ENCODE measurements at regions not wholly inside any gene's neighbourhood (a gene's known extent, or its start where the extent isn't known, plus 50 kb on each side); places are given as distances from the start of the nearest gene placed in this dataset.

DNA sequence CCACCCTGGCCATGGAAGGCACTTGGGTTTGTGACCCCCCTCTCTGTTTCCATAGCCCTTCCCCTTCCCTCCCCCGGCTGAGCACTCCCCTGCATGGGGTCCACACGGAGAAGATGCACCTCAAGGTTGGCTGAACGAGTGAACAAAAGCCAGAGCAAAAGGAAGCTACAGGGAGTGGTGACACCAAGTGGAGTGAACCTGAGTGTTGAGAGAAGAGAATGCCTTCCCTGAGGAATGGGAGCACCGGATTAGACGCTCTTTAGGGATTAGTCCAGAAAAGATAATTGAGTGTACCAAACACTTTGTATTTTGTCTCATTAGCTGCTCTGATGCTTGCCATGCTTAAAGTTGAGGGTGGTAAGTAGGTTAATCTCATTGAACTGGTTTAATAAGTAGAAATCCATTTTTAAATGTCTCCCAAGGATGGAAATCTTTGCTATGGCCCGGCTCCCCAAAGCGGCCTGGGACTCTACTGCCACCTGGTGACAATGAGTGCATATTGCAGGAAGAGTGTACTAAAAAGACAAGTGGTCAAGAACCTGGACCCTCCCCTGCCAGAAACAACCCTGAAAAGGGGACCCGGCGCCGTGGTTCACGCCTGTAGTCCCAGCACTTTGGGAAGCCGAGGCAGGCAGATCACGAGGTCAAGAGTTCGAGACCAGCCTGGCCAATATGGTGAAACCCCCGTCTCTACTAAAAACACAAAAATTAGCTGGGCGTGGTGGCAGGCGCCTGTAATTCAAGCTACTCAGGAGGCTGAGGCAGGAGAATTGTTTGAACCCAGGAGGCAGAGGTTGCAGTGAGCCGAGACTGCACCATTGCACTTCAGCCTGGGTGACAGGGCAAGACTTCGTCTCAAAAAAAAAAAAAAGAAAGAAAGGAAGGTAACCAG, 150.6 kb upstream of the ZC3H12A start:
- H3K36me3 ChIP-seq, result no peaks in the 10 kb centered on the region
- DNase-seq (ENCODE audit: extremely low spot score in 2 of 2), result no peak
- H3K4me1 ChIP-seq, result no peaks in the 10 kb centered on the region
- intact Hi-C loops (cut with DNase I), result no loop called here
- TF ChIP-seq POLR2AphosphoS5 (IDR thresholded peaks at IDR 0.05; ENCODE audit: insufficient read depth in 1 of 2, low read depth in 1 of 2), result no peak
- no peak for TF ChIP-seq POLR2A (IDR thresholded peaks at IDR 0.05)
- TF ChIP-seq, protein P1, sequence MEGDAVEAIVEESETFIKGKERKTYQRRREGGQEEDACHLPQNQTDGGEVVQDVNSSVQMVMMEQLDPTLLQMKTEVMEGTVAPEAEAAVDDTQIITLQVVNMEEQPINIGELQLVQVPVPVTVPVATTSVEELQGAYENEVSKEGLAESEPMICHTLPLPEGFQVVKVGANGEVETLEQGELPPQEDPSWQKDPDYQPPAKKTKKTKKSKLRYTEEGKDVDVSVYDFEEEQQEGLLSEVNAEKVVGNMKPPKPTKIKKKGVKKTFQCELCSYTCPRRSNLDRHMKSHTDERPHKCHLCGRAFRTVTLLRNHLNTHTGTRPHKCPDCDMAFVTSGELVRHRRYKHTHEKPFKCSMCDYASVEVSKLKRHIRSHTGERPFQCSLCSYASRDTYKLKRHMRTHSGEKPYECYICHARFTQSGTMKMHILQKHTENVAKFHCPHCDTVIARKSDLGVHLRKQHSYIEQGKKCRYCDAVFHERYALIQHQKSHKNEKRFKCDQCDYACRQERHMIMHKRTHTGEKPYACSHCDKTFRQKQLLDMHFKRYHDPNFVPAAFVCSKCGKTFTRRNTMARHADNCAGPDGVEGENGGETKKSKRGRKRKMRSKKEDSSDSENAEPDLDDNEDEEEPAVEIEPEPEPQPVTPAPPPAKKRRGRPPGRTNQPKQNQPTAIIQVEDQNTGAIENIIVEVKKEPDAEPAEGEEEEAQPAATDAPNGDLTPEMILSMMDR (IDR thresholded peaks at IDR 0.05), result peak in 1 of 3 experiments; percentile 10
- H3K27ac ChIP-seq, result no peak overlapping the region
- no peak overlapping the region for H3K4me3 ChIP-seq
- H3K9me3 ChIP-seq, result peaks cover 3% of the 10 kb centered on the region
- H3K27me3 ChIP-seq, result no peaks in the 10 kb centered on the region

DNA sequence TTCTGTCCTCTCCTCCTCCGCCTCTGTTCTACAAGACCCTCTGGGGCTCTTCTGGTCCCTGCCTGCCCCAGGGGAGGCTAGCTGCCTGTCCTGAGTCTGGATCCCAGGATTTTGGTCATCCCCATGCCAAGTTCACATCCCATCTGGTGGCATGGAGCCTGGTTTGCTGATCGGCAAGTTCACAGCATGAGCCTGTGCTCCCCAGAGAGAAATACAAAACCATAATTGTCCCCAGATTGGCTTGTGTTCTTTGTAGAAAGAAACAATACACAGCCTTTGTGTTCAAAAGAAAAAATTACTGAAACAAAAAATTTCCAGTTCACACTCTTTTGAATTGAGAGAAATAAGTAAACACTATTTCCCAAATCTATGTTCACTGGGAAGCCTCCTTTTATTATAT, 149.4 kb upstream of the ZC3H12A start:
- Histone ChIP-seq H3K9me3 (peaks cover 3% of the 10 kb centered on the region), H3K4me3 (no peak overlapping the region), H3K36me3 (no peaks in the 10 kb centered on the region), H3K4me1 (no peaks in the 10 kb centered on the region), H3K27me3 (no peaks in the 10 kb centered on the region), H3K27ac (no peak overlapping the region)
- no peak for DNase-seq (ENCODE audit: extremely low spot score in 2 of 2)
- TF ChIP-seq POLR2A (IDR thresholded peaks at IDR 0.05), result no peak
- TF ChIP-seq, protein P1 (IDR thresholded peaks at IDR 0.05), result no peak
- no peak for TF ChIP-seq POLR2AphosphoS5 (IDR thresholded peaks at IDR 0.05; ENCODE audit: insufficient read depth in 1 of 2, low read depth in 1 of 2)
- intact Hi-C loops (cut with DNase I), result no loop called here

DNA sequence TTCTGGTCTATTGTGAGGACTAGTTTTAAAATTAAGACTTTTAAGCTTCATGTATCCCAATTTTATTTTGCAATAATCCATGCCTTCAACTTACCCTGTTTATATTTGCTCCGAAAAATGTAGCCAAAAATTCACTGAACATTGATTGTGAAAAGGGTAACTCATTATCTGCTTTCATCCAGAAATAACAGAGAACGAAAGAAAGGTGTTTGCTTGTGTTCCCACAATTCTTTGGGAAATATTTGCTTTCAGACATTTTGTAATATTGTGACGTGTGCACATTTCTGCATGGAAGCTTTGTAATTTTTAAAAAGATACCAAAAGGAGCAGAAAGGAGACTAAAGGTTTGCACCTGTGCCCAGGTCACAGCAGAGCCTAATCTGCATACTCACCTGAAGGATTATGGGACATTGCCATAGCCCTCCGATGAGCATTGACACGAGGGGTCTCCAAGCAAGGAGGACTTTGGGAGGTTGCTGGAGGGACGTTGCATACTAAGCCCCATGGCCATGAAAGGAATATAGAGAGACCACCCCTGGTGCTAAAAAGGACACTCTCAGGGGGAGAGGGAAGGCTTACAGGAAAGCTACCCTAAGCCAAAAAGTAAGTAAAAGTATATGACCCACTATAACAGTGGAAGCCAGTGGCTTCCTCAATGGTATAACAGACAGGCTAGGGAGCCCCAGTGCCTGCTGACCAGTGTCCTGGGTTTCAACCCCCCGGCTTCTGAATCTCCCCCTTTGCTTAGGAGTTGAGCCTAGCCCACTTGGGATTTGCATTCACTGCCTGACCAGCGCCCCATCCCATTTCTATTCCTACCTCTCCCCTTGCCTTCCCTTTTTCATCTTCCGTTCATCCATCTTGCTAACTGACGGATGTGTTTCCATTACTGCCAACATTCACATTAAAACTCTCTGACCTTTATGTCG, 148.6 kb upstream of the ZC3H12A start:
- TF ChIP-seq POLR2A (IDR thresholded peaks at IDR 0.05), result no peak
- TF ChIP-seq POLR2AphosphoS5 (IDR thresholded peaks at IDR 0.05; ENCODE audit: insufficient read depth in 1 of 2, low read depth in 1 of 2), result no peak
- TF ChIP-seq, protein P1 (IDR thresholded peaks at IDR 0.05), result no peak
- no peaks in the 10 kb centered on the region for H3K27me3 ChIP-seq

DNA sequence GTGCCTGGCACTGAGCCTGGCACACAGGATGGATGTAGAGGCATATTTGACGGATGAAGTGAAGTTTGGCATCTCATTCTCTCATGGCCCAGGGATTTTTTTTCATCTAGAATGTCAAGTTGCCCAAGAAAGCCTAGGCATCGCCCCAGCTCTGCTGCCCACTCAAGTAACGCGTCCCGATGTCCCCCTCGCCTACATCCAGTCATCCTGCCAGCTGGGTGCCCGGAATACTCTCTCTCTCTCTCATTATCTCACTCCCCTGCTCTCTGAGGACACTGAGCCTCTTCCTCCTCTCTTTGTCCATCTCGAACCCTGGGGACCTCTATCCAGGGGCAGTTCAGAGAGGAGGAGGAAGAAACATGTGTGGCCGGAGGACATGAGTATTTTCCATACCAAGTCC, 142.3 kb upstream of the ZC3H12A start:
- H3K4me1 ChIP-seq, result no peaks in the 10 kb centered on the region
- no peaks in the 10 kb centered on the region for H3K9me3 ChIP-seq
- intact Hi-C loops (cut with DNase I), result no loop called here
- no peak for DNase-seq (ENCODE audit: extremely low spot score in 2 of 2)
- no peaks in the 10 kb centered on the region for H3K36me3 ChIP-seq
- no peaks in the 10 kb centered on the region for H3K27me3 ChIP-seq
- H3K4me3 ChIP-seq, result no peak overlapping the region
- no peak overlapping the region for H3K27ac ChIP-seq
- TF ChIP-seq POLR2A (IDR thresholded peaks at IDR 0.05), result no peak
- TF ChIP-seq POLR2AphosphoS5 (IDR thresholded peaks at IDR 0.05; ENCODE audit: insufficient read depth in 1 of 2, low read depth in 1 of 2), result no peak
- TF ChIP-seq, protein P1 (IDR thresholded peaks at IDR 0.05), result no peak

More for the DNA sequence above, 148.6 kb upstream of the ZC3H12A start:
- DNase-seq (ENCODE audit: extremely low spot score in 2 of 2), result no peak
- Histone ChIP-seq H3K4me3 (no peak overlapping the region), H3K9me3 (peaks cover 3% of the 10 kb centered on the region), H3K4me1 (no peaks in the 10 kb centered on the region), H3K27ac (no peak overlapping the region), H3K36me3 (no peaks in the 10 kb centered on the region)
- intact Hi-C loops (cut with DNase I), result no loop called here
